ENCODE measurements at regions not wholly inside any gene's neighbourhood (a gene's known extent, or its start where the extent isn't known, plus 50 kb on each side); places are given as distances from the start of the nearest gene placed in this dataset.

DNA sequence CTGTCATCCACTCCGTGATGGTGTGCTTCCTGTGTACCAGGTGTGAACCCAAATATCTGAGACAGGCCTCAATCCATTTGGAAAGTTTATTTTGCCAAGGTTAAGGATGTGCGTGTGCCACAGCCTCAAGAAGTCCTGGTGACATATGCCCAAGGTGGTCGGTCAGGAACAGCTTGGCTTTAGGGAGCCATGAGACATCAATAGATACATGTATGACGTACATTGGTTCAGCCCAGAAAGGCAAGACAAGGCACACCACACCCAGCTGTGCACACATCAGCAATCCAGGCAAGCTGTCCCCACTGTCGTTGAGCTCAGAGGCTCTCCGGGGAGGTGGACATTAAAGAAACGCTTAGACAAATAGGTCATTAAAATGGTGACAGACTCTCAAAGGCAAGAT, 56.8 kb upstream of the SHANK2 start:
- DNase-seq, result no peak

DNA sequence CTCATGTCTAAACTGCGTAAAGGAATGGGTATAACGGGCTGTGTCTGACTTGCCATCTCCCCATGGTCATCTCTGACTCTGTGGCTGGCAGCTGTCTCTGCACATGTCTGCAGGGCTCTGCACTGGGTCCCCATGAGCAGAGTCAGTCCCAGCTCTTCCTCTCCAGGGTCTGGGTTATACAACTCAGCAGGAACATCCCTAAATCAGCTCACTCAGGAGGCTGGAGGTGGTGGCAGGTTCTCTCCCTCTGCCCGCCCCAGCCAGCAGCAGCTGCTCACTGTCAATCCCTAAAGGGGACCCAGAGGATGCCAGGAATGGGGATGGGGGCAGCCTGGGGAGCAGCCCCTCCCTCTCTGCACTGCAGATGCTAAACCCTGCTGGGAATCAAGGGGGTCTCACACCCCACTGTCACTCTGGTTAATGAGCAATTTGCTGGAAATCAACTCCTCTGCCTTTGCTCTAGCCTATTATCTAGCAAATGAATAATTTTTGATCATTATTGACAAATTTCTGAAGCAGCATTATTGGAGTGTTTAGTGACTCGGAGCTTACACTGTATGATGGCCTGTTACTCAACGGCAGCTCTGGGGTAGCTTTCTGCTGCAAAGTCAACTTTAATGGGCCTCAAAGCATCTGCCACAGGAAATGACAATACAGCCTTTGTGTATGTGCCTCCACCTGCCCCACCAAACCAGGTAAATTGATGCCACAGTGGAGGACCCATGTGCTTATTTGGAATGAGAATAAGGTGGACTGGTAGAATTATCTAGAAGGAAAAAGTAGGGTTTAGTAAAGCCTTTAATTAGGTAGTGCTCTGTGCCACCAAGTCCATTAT, 55.7 kb upstream of the SHANK2 start:
- no peak for DNase-seq

DNA sequence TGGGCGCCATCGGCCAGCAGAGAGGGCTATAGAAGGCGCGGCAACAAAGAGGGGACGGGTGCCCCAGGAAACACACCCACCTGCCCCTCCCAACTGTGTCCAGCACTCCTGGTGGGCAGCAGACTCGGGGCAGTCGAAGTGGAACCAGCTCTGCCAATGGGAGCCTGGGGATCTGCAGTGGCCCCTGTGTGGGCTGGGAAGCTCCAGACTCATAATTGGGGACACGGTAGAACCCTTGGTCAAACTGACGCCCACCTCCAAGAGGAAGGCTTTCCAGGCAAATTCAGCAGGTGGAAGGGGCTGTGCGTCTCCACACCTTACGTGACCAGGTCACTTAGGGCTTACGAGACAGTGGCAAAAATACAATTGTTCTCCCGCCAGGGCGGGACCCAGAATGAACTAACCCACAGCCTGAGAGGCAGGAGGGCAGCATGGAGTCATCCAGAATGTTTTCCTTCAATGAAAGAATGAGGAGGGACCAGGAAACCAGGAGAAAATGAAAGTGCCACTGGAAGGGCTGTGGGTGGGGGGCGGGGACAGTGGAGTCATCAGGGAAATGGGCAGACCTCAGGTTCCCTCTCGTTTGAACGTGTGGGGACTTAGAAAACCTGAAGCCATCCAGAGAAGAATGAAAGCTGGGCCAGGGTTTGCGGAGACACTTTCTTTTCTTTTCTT, 53.2 kb upstream of the SHANK2 start:
- DNase-seq, result no peak

DNA sequence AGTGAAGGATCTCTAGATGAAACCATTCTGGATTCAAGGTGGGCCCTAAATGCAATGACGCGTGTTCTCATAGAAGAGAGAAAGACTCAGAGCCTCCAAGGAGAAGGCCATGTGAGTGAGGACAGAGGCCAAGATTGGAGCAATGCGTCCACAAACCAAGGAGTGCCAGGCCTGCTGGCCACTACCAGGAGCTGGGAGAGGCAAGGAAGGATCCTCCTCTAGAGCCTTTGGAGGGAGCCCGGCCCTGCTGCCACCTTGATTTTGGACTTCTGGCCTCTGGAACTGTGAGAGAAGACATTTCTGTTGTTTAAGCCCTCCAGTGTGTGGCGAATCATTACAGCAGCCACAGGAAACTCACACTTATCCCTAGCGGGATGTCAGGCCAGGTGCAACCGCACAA, 52.7 kb upstream of the SHANK2 start:
- no peak for DNase-seq

- DNase-seq, result no peak
These were observed 52.1 kb upstream of the SHANK2 start for GRCh38 chr11:71304491-71304890.

- no peak for DNase-seq
These were observed 51.7 kb upstream of the SHANK2 start for GRCh38 chr11:71304045-71304444.

GRCh38 chr11:71302911-71303310, 50.5 kb upstream of the SHANK2 start:
- no peak for DNase-seq

DNA sequence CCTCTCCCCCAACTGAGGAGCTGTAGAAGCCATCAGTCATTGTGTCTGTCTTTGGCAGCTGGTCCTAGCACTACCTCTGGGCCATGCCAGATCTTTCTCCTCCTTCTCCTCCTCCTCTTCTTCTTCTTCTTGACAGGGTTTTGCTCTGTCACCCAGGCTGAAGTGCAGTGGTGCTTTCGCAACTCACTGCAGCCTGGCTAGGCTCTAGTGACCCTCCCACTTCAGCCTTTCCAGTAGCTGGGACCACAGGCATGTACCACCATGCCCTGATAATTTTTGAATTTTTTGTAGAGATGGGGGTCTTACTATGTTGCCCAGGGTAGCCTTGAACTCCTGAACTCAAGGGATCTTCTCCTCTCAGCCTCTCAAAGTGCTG, 50.1 kb upstream of the SHANK2 start:
- DNase-seq, result no peak

Data from suppressor macrophage treated with lipopolysaccharide for 4 hours (primary cell).